ENCODE measurements at regions not wholly inside any gene's neighbourhood (a gene's known extent, or its start where the extent isn't known, plus 50 kb on each side); places are given as distances from the start of the nearest gene placed in this dataset.

DNA sequence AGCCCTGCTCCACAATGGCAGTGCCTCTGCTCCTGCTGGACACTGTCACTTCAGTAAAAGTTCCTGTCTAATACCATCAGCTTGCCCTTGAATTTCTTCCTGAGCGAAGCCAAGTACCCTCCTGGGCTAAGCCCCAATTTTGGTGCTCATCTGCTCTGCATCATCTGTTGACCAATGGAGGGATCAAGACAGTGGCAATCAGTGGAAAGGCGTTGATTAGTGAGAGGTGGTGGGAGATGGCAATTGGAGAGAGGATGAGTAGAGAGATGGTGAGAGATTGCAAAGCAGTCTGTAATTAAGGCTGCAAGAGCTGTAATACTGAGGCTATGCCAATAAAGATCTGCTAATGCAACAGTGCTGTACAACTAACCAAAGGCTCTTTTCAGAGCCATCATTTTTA lies 299.4 kb upstream of the CDH2 start:
- Histone ChIP-seq H4K20me1 (ENCODE audit: control insufficient read depth, extremely low read depth, insufficient read depth, low read length) (no peaks in the 10 kb centered on the region), H3K4me3 (ENCODE audit: control insufficient read depth in 2 of 3, extremely low read depth in 1 of 3, insufficient read depth in 2 of 3, low read depth in 1 of 3, low read length in 3 of 3) (no peak overlapping the region), H3K9me1 (ENCODE audit: control insufficient read depth, extremely low read depth, insufficient read depth, low read length) (no peaks in the 10 kb centered on the region), H3K9ac (ENCODE audit: control insufficient read depth, extremely low read depth, insufficient read depth, low read length) (no peak overlapping the region), H3K4me1 (ENCODE audit: control insufficient read depth, extremely low read depth, insufficient read depth, low read length) (no peaks in the 10 kb centered on the region), H3K27ac (ENCODE audit: control insufficient read depth, insufficient read depth, low read length) (no peak overlapping the region), H3K4me2 (ENCODE audit: control insufficient read depth, extremely low read depth, insufficient read depth, low read depth, low read length) (no peak overlapping the region), H2AFZ (ENCODE audit: control insufficient read depth, low read length) (no peak overlapping the region), H3K27me3 (ENCODE audit: control insufficient read depth, extremely low read depth, insufficient read depth, low read length) (no peaks in the 10 kb centered on the region), H3K79me2 (ENCODE audit: control insufficient read depth, insufficient read depth, low read length) (no peaks in the 10 kb centered on the region), H3K9me3 (ENCODE audit: control insufficient read depth, low read depth, low read length) (no peaks in the 10 kb centered on the region), H3K36me3 (ENCODE audit: control insufficient read depth in 2 of 2, extremely low read depth in 1 of 2, insufficient read depth in 2 of 2, low read length in 2 of 2) (no peaks in the 10 kb centered on the region)
- FAIRE-seq: no peak
- dilution Hi-C loops (cut with MboI; ENCODE audit: extremely low pct_ligation_motif_present, low sequenced_read_pairs): no loop called here
- no peak for DNase-seq (ENCODE audit: low read depth, low spot score)
- TF ChIP-seq, protein P1, sequence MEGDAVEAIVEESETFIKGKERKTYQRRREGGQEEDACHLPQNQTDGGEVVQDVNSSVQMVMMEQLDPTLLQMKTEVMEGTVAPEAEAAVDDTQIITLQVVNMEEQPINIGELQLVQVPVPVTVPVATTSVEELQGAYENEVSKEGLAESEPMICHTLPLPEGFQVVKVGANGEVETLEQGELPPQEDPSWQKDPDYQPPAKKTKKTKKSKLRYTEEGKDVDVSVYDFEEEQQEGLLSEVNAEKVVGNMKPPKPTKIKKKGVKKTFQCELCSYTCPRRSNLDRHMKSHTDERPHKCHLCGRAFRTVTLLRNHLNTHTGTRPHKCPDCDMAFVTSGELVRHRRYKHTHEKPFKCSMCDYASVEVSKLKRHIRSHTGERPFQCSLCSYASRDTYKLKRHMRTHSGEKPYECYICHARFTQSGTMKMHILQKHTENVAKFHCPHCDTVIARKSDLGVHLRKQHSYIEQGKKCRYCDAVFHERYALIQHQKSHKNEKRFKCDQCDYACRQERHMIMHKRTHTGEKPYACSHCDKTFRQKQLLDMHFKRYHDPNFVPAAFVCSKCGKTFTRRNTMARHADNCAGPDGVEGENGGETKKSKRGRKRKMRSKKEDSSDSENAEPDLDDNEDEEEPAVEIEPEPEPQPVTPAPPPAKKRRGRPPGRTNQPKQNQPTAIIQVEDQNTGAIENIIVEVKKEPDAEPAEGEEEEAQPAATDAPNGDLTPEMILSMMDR (optimal IDR thresholded peaks at IDR 0.05 in 1 of 3, IDR thresholded peaks at IDR 0.05 in 1 of 3, conservative IDR thresholded peaks at IDR 0.05 in 1 of 3; ENCODE audit: extremely low read depth in 1 of 3, insufficient read depth in 2 of 3, low read length in 3 of 3): no peak
- no peak for TF ChIP-seq EZH2 (IDR thresholded peaks at IDR 0.05; ENCODE audit: low read length)

DNA sequence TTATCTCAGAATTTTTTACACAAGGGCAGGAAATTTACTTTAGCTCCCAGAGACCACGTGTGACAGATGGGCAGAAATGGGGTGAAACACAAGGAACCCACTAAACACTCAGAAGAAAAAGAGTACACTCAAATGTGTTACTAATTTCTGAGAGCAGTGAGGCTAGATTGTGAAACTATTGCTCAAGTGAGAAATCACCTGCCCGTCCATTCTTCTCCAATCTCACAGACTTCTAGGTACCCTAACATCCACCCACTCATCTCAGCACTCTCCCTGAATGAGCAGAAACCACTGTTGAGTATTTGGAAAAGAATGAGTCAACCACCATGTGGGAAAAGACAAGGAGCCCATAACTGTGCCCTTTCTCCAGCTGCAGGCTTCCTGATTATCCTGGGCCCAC lies 293.0 kb upstream of the CDH2 start:
- H3K4me1 ChIP-seq (ENCODE audit: control insufficient read depth, extremely low read depth, insufficient read depth, low read length): no peaks in the 10 kb centered on the region
- H3K9me3 ChIP-seq (ENCODE audit: control insufficient read depth, low read depth, low read length): no peaks in the 10 kb centered on the region
- no peak overlapping the region for H3K4me3 ChIP-seq (ENCODE audit: control insufficient read depth in 2 of 3, extremely low read depth in 1 of 3, insufficient read depth in 2 of 3, low read depth in 1 of 3, low read length in 3 of 3)
- TF ChIP-seq, protein P1 (optimal IDR thresholded peaks at IDR 0.05 in 1 of 3, IDR thresholded peaks at IDR 0.05 in 1 of 3, conservative IDR thresholded peaks at IDR 0.05 in 1 of 3; ENCODE audit: extremely low read depth in 1 of 3, insufficient read depth in 2 of 3, low read length in 3 of 3): no peak
- no peak for TF ChIP-seq EZH2 (IDR thresholded peaks at IDR 0.05; ENCODE audit: low read length)
- FAIRE-seq (no peak), DNase-seq (ENCODE audit: low read depth, low spot score) (no peak)
- H3K4me2 ChIP-seq (ENCODE audit: control insufficient read depth, extremely low read depth, insufficient read depth, low read depth, low read length): no peak overlapping the region
- no peaks in the 10 kb centered on the region for H3K36me3 ChIP-seq (ENCODE audit: control insufficient read depth in 2 of 2, extremely low read depth in 1 of 2, insufficient read depth in 2 of 2, low read length in 2 of 2)
- no peak overlapping the region for H2AFZ ChIP-seq (ENCODE audit: control insufficient read depth, low read length)
- no peaks in the 10 kb centered on the region for H3K27me3 ChIP-seq (ENCODE audit: control insufficient read depth, extremely low read depth, insufficient read depth, low read length)
- H3K9ac ChIP-seq (ENCODE audit: control insufficient read depth, extremely low read depth, insufficient read depth, low read length): no peak overlapping the region
- dilution Hi-C loops (cut with MboI; ENCODE audit: extremely low pct_ligation_motif_present, low sequenced_read_pairs): no loop called here
- no peaks in the 10 kb centered on the region for H3K9me1 ChIP-seq (ENCODE audit: control insufficient read depth, extremely low read depth, insufficient read depth, low read length)
- no peaks in the 10 kb centered on the region for H4K20me1 ChIP-seq (ENCODE audit: control insufficient read depth, extremely low read depth, insufficient read depth, low read length)
- H3K79me2 ChIP-seq (ENCODE audit: control insufficient read depth, insufficient read depth, low read length): no peaks in the 10 kb centered on the region
- H3K27ac ChIP-seq (ENCODE audit: control insufficient read depth, insufficient read depth, low read length): no peak overlapping the region

Measured in keratinocyte (primary cell).